Activated T-cell treated with anti-CD3 and anti-CD28 coated beads, Interleukin-2, amount 50 U/mL, for 1 hour (primary cell): ENCODE measurements at regions not wholly inside any gene's neighbourhood (a gene's known extent, or its start where the extent isn't known, plus 50 kb on each side); places are given as distances from the start of the nearest gene placed in this dataset.

ENCODE experiments used
- DNase-seq: peaks from one replicate; pipeline ENCODE4 v3.0.0-alpha.2; 2020

- no peak for DNase-seq
Measured at GRCh38 chr15:66832664-66833063, 130.6 kb downstream of the SMAD6 start.

GRCh38 chr15:66833371-66833770, 131.3 kb downstream of the SMAD6 start:
- DNase-seq: no peak

- DNase-seq: no peak
Measured at GRCh38 chr15:66833803-66834202, 131.8 kb downstream of the SMAD6 start.

- DNase-seq: no peak
Measured at GRCh38 chr15:66834881-66835878, 133.1 kb downstream of the SMAD6 start.

- DNase-seq: no peak
Measured at GRCh38 chr15:66836231-66837030, 134.4 kb downstream of the SMAD6 start.

- no peak for DNase-seq
Measured at GRCh38 chr15:66838202-66838601, 136.2 kb downstream of the SMAD6 start.

GRCh38 chr15:66838671-66839239, 136.7 kb downstream of the SMAD6 start:
- no peak for DNase-seq

- no peak for DNase-seq
Measured at GRCh38 chr15:66839506-66840112, 137.6 kb downstream of the SMAD6 start.

- no peak for DNase-seq
Measured at GRCh38 chr15:66840615-66841390, 138.8 kb downstream of the SMAD6 start.

- peak; percentile 40 for DNase-seq
Measured at GRCh38 chr15:66841953-66842681, 140.1 kb downstream of the SMAD6 start.

GRCh38 chr15:66842710-66843441, 140.8 kb downstream of the SMAD6 start:
- no peak for DNase-seq

- DNase-seq: no peak
Measured at GRCh38 chr15:66843581-66843980, 141.5 kb downstream of the SMAD6 start.

- DNase-seq: no peak
Measured at GRCh38 chr15:66844041-66844746, 142.2 kb downstream of the SMAD6 start.

GRCh38 chr15:66844747-66845145, 142.7 kb downstream of the SMAD6 start:
- DNase-seq: no peak

GRCh38 chr15:66845266-66845785, 143.3 kb downstream of the SMAD6 start:
- DNase-seq: no peak

GRCh38 chr15:66846031-66846430, 144.0 kb downstream of the SMAD6 start:
- DNase-seq: no peak

- DNase-seq: no peak
Measured at GRCh38 chr15:66846811-66847210, 144.8 kb downstream of the SMAD6 start.

GRCh38 chr15:66847565-66847991, 145.5 kb downstream of the SMAD6 start:
- no peak for DNase-seq

- DNase-seq: no peak
Measured at GRCh38 chr15:66848116-66848515, 146.1 kb downstream of the SMAD6 start.
